Astrocyte (in vitro differentiated cells and primary cell): ENCODE measurements at regions not wholly inside any gene's neighbourhood (a gene's known extent, or its start where the extent isn't known, plus 50 kb on each side); places are given as distances from the start of the nearest gene placed in this dataset.

Experiments used
- EZH2 ChIP-seq: IDR thresholded peaks from 2 replicates; pipeline ENCODE4 v1.6.1; 2012; ENCODE audit warnings: mild to moderate bottlenecking, low read length, inconsistent platforms; ENCODE audit not compliant: insufficient read depth
- TF ChIP-seq, protein P1 (sequence below): IDR thresholded peaks from 2 replicates; pipeline ENCODE4 v1.5.1; 2011; ENCODE audit warnings: low read depth, mild to moderate bottlenecking, inconsistent platforms, low read length, moderate library complexity; ENCODE audit not compliant: insufficient read depth

DNA sequence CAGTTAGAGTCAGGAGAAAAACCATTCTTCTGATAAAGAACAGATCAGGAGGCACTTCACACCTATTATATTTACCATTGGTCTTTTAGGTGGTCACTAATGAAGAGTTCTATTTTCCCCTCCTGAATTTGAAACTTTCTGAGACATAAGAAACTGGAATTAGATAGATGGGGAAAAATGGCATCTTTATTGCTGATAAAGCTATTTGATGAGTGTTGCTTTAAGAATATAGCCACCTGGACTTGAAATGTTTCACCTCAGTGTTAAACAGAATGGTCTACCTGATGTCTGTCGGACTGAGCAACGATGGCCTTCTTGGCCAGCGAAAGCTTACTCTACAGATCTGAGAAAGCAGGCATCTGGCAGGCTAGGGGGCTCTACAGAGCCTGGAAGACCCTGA, 107.0 kb downstream of the SLITRK5 start:
- TF ChIP-seq, protein P1, sequence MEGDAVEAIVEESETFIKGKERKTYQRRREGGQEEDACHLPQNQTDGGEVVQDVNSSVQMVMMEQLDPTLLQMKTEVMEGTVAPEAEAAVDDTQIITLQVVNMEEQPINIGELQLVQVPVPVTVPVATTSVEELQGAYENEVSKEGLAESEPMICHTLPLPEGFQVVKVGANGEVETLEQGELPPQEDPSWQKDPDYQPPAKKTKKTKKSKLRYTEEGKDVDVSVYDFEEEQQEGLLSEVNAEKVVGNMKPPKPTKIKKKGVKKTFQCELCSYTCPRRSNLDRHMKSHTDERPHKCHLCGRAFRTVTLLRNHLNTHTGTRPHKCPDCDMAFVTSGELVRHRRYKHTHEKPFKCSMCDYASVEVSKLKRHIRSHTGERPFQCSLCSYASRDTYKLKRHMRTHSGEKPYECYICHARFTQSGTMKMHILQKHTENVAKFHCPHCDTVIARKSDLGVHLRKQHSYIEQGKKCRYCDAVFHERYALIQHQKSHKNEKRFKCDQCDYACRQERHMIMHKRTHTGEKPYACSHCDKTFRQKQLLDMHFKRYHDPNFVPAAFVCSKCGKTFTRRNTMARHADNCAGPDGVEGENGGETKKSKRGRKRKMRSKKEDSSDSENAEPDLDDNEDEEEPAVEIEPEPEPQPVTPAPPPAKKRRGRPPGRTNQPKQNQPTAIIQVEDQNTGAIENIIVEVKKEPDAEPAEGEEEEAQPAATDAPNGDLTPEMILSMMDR: no peak
- TF ChIP-seq EZH2: no peak
